Activated CD4-positive, alpha-beta memory T cell treated with anti-CD3 and anti-CD28 coated beads for 36 hours (primary cell): ENCODE measurements at regions not wholly inside any gene's neighbourhood (a gene's known extent, or its start where the extent isn't known, plus 50 kb on each side); places are given as distances from the start of the nearest gene placed in this dataset.

Experiments
- CTCF ChIA-PET: fragments of 350-600 bp; sonication (Branson Sonifier 250); formaldehyde crosslinking; loops from one replicate; lab custom pipeline; 2021; ENCODE audit warnings: antibody characterized with exemption, inconsistent platforms; lab: Charles Lee
- POLR2A ChIA-PET: fragments of 350-600 bp; sonication (Branson Sonifier 250); formaldehyde crosslinking; loops from one replicate; lab custom pipeline; 2021; ENCODE audit warnings: antibody characterized with exemption; lab: Charles Lee
- DNase-seq: peaks from one replicate; pipeline ENCODE4 v3.0.0-alpha.2; 2020
- H3K27ac Mint-ChIP-seq: one replicate; pipeline ENCODE4 v1.8.0; 2021; ENCODE audit warnings: mixed read lengths
- H3K27me3 Mint-ChIP-seq: one replicate; pipeline ENCODE4 v1.8.0; 2021; ENCODE audit warnings: mixed read lengths
- H3K36me3 Mint-ChIP-seq: one replicate; pipeline ENCODE4 v1.8.0; 2021; ENCODE audit warnings: mixed read lengths
- H3K4me1 Mint-ChIP-seq: one replicate; pipeline ENCODE4 v1.8.0; 2021; ENCODE audit warnings: low read depth, mixed read lengths
- H3K4me3 Mint-ChIP-seq: one replicate; pipeline ENCODE4 v1.8.0; 2021; ENCODE audit warnings: mild to moderate bottlenecking, mixed read lengths
- H3K9me3 Mint-ChIP-seq: one replicate; pipeline ENCODE4 v1.8.0; 2021; ENCODE audit warnings: mixed read lengths
- intact Hi-C: fragments of 100-400 bp; cut with micrococcal nuclease; formaldehyde crosslinking; loops from one replicate; pipeline ENCODE4 v1.15.1; 2023

- CTCF ChIA-PET, result no interaction called here
- no peak overlapping the region for H3K27ac Mint-ChIP-seq
- DNase-seq, result no peak
Measured at GRCh38 chr13:64538711-64539110, 2691.4 kb downstream of the PCDH9 start.

GRCh38 chr13:64534302-64534701 lies 2695.8 kb downstream of the PCDH9 start:
- H3K36me3 Mint-ChIP-seq, result no peaks in the 10 kb centered on the region
- no peaks in the 10 kb centered on the region for H3K4me1 Mint-ChIP-seq
- ChIA-PET CTCF (no interaction called here), POLR2A (no interaction called here)
- no peak for DNase-seq
- intact Hi-C loops, result no loop called here
- no peaks in the 10 kb centered on the region for H3K9me3 Mint-ChIP-seq
- no peak overlapping the region for H3K27ac Mint-ChIP-seq
- H3K27me3 Mint-ChIP-seq, result no peaks in the 10 kb centered on the region
- H3K4me3 Mint-ChIP-seq, result no peak overlapping the region

More at GRCh38 chr13:64538711-64539110, 2691.4 kb downstream of the PCDH9 start:
- POLR2A ChIA-PET, result no interaction called here
- Mint-ChIP-seq H3K36me3 (no peaks in the 10 kb centered on the region), H3K27me3 (no peaks in the 10 kb centered on the region), H3K9me3 (no peaks in the 10 kb centered on the region), H3K4me3 (no peak overlapping the region), H3K4me1 (no peaks in the 10 kb centered on the region)
- intact Hi-C loops, result no loop called here

- H3K4me3 Mint-ChIP-seq, result no peak overlapping the region
- intact Hi-C loops, result no loop called here
- H3K27me3 Mint-ChIP-seq, result no peaks in the 10 kb centered on the region
- POLR2A ChIA-PET, result no interaction called here
- H3K27ac Mint-ChIP-seq, result no peak overlapping the region
- CTCF ChIA-PET, result no interaction called here
- DNase-seq, result no peak
- H3K9me3 Mint-ChIP-seq, result no peaks in the 10 kb centered on the region
- H3K36me3 Mint-ChIP-seq, result no peaks in the 10 kb centered on the region
- no peaks in the 10 kb centered on the region for H3K4me1 Mint-ChIP-seq
Measured at GRCh38 chr13:64531400-64531799, 2698.7 kb downstream of the PCDH9 start.

GRCh38 chr13:64529874-64530485 lies 2700.2 kb downstream of the PCDH9 start:
- Mint-ChIP-seq H3K4me1 (no peaks in the 10 kb centered on the region), H3K9me3 (no peaks in the 10 kb centered on the region), H3K27me3 (no peaks in the 10 kb centered on the region), H3K36me3 (no peaks in the 10 kb centered on the region), H3K4me3 (no peak overlapping the region), H3K27ac (no peak overlapping the region)
- ChIA-PET POLR2A (no interaction called here), CTCF (no interaction called here)
- intact Hi-C loops, result no loop called here
- no peak for DNase-seq

- Mint-ChIP-seq H3K4me1 (no peaks in the 10 kb centered on the region), H3K4me3 (no peak overlapping the region), H3K27me3 (no peaks in the 10 kb centered on the region), H3K9me3 (no peaks in the 10 kb centered on the region), H3K27ac (no peak overlapping the region), H3K36me3 (no peaks in the 10 kb centered on the region)
- DNase-seq, result no peak
- CTCF ChIA-PET, result no interaction called here
- intact Hi-C loops, result no loop called here
- POLR2A ChIA-PET, result no interaction called here
Measured at GRCh38 chr13:64528838-64529237, 2701.3 kb downstream of the PCDH9 start.

GRCh38 chr13:64527561-64527960 lies 2702.6 kb downstream of the PCDH9 start:
- intact Hi-C loops, result no loop called here
- Mint-ChIP-seq H3K4me3 (no peak overlapping the region), H3K27me3 (no peaks in the 10 kb centered on the region), H3K36me3 (no peaks in the 10 kb centered on the region), H3K27ac (no peak overlapping the region), H3K9me3 (peaks cover 5% of the 10 kb centered on the region), H3K4me1 (no peaks in the 10 kb centered on the region)
- ChIA-PET POLR2A (no interaction called here), CTCF (no interaction called here)
- DNase-seq, result no peak

GRCh38 chr13:64525687-64526086 lies 2704.4 kb downstream of the PCDH9 start:
- Mint-ChIP-seq H3K4me1 (no peaks in the 10 kb centered on the region), H3K27ac (no peak overlapping the region), H3K36me3 (no peaks in the 10 kb centered on the region), H3K27me3 (no peaks in the 10 kb centered on the region), H3K4me3 (no peak overlapping the region), H3K9me3 (peaks cover 5% of the 10 kb centered on the region)
- ChIA-PET CTCF (no interaction called here), POLR2A (no interaction called here)
- intact Hi-C loops, result no loop called here
- DNase-seq, result no peak

GRCh38 chr13:64510747-64511146 lies 2719.4 kb downstream of the PCDH9 start:
- POLR2A ChIA-PET, result no interaction called here
- no peaks in the 10 kb centered on the region for H3K36me3 Mint-ChIP-seq
- peaks cover 13% of the 10 kb centered on the region for H3K9me3 Mint-ChIP-seq
- no peaks in the 10 kb centered on the region for H3K27me3 Mint-ChIP-seq
- intact Hi-C loops, result no loop called here
- no peak overlapping the region for H3K27ac Mint-ChIP-seq
- CTCF ChIA-PET, result no interaction called here
- no peaks in the 10 kb centered on the region for H3K4me1 Mint-ChIP-seq
- no peak for DNase-seq
- no peak overlapping the region for H3K4me3 Mint-ChIP-seq

GRCh38 chr13:64506246-64506645 lies 2723.9 kb downstream of the PCDH9 start:
- CTCF ChIA-PET, result no interaction called here
- intact Hi-C loops, result no loop called here
- Mint-ChIP-seq H3K27ac (no peak overlapping the region), H3K4me3 (no peak overlapping the region), H3K36me3 (no peaks in the 10 kb centered on the region), H3K4me1 (no peaks in the 10 kb centered on the region), H3K27me3 (no peaks in the 10 kb centered on the region), H3K9me3 (peaks cover 13% of the 10 kb centered on the region)
- POLR2A ChIA-PET, result no interaction called here
- DNase-seq, result no peak

GRCh38 chr13:64505336-64505910 lies 2724.7 kb downstream of the PCDH9 start:
- no peaks in the 10 kb centered on the region for H3K27me3 Mint-ChIP-seq
- peaks cover 13% of the 10 kb centered on the region for H3K9me3 Mint-ChIP-seq
- no peak overlapping the region for H3K4me3 Mint-ChIP-seq
- no peaks in the 10 kb centered on the region for H3K36me3 Mint-ChIP-seq
- CTCF ChIA-PET, result no interaction called here
- POLR2A ChIA-PET, result no interaction called here
- H3K4me1 Mint-ChIP-seq, result no peaks in the 10 kb centered on the region
- intact Hi-C loops, result no loop called here
- no peak for DNase-seq
- H3K27ac Mint-ChIP-seq, result no peak overlapping the region

- H3K4me3 Mint-ChIP-seq, result no peak overlapping the region
- DNase-seq, result no peak
- peaks cover 3% of the 10 kb centered on the region for H3K9me3 Mint-ChIP-seq
- intact Hi-C loops, result no loop called here
- ChIA-PET POLR2A (no interaction called here), CTCF (no interaction called here)
- no peaks in the 10 kb centered on the region for H3K36me3 Mint-ChIP-seq
- no peaks in the 10 kb centered on the region for H3K4me1 Mint-ChIP-seq
- no peaks in the 10 kb centered on the region for H3K27me3 Mint-ChIP-seq
- H3K27ac Mint-ChIP-seq, result no peak overlapping the region
Measured at GRCh38 chr13:64488731-64489130, 2741.4 kb downstream of the PCDH9 start.

GRCh38 chr13:64482373-64482772 lies 2747.8 kb downstream of the PCDH9 start:
- CTCF ChIA-PET, result no interaction called here
- Mint-ChIP-seq H3K36me3 (no peaks in the 10 kb centered on the region), H3K27me3 (no peaks in the 10 kb centered on the region), H3K4me1 (no peaks in the 10 kb centered on the region), H3K27ac (no peak overlapping the region), H3K4me3 (no peak overlapping the region), H3K9me3 (peaks cover 7% of the 10 kb centered on the region)
- POLR2A ChIA-PET, result no interaction called here
- intact Hi-C loops, result no loop called here
- DNase-seq, result no peak

GRCh38 chr13:64480672-64481071 lies 2749.5 kb downstream of the PCDH9 start:
- intact Hi-C loops, result no loop called here
- ChIA-PET POLR2A (no interaction called here), CTCF (no interaction called here)
- DNase-seq, result no peak
- no peak overlapping the region for H3K27ac Mint-ChIP-seq
- H3K9me3 Mint-ChIP-seq, result peaks cover 13% of the 10 kb centered on the region
- no peaks in the 10 kb centered on the region for H3K4me1 Mint-ChIP-seq
- H3K36me3 Mint-ChIP-seq, result no peaks in the 10 kb centered on the region
- no peak overlapping the region for H3K4me3 Mint-ChIP-seq
- H3K27me3 Mint-ChIP-seq, result no peaks in the 10 kb centered on the region
